SK-N-SH (cell line): ENCODE measurements at regions not wholly inside any gene's neighbourhood (a gene's known extent, or its start where the extent isn't known, plus 50 kb on each side); places are given as distances from the start of the nearest gene placed in this dataset.

Source experiments
- CTCF ChIA-PET: fragments of 300-600, 350-600 bp; formaldehyde crosslinking; extraction: SDS; loops from one replicate; lab custom pipeline; 2021; lab: Yijun Ruan, JAX
- POLR2A ChIA-PET: fragments of 350-600 bp; sonication (Branson Sonifier 250); formaldehyde crosslinking; extraction: SDS; loops from one replicate; lab custom pipeline; 2020; ENCODE audit warnings: antibody characterized with exemption, inconsistent platforms; lab: Yijun Ruan, JAX
- DNase-seq: peaks from one replicate; pipeline ENCODE4 v3.0.0; 2012
- H2AFZ ChIP-seq: fragments of 200-600 bp; sonication (generic); 2 replicates; pipeline ENCODE4 v1.8.1; 2016; ENCODE audit warnings: antibody characterized with exemption, mild to moderate bottlenecking, low read depth
- H3F3A ChIP-seq: fragments of 200-600 bp; sonication (generic); replicated peaks from 2 replicates; pipeline ENCODE3; 2016; ENCODE audit warnings: antibody characterized with exemption, mild to moderate bottlenecking; ENCODE audit not compliant: insufficient read depth
- H3K27ac ChIP-seq, 2 experiments: fragments of 200-500 bp in 1 of 2; fragments of 200-600 bp in 1 of 2; sonication (Bioruptor generic) in 1 of 2; sonication (generic), shearing (Covaris generic) in 1 of 2; 2 replicates each; pipeline versions ENCODE4 v1.5.1 to v1.6.1; 2014 to 2016; ENCODE audit warnings: low read depth in 2 of 2, inconsistent platforms in 1 of 2, low read length in 1 of 2, mild to moderate bottlenecking in 1 of 2, mixed read lengths in 1 of 2
- H3K27me3 ChIP-seq: fragments of 200-600 bp; sonication (generic), shearing (Covaris generic); 2 replicates; pipeline ENCODE4 v1.6.1; 2016; ENCODE audit warnings: mixed run types; ENCODE audit not compliant: insufficient read depth
- H3K36me3 ChIP-seq, 2 experiments: fragments of 200-500 bp in 1 of 2; fragments of 200-600 bp in 1 of 2; sonication (Bioruptor generic) in 1 of 2; sonication (generic) in 1 of 2; replicated peaks in 1 of 2; 2 replicates each; pipeline versions ENCODE3 to v1.5.1; 2014 to 2016; ENCODE audit warnings: low read length in 1 of 2, mild to moderate bottlenecking in 1 of 2; ENCODE audit not compliant: insufficient read depth in 2 of 2, control insufficient read depth in 1 of 2
- H3K4me1 ChIP-seq, 2 experiments: fragments of 200-500 bp in 1 of 2; fragments of 200-600 bp in 1 of 2; sonication (Bioruptor generic) in 1 of 2; sonication (generic), shearing (Covaris generic) in 1 of 2; 2 replicates each; pipeline versions ENCODE4 v1.5.1 to v1.6.1; 2014 to 2016; ENCODE audit warnings: low read depth in 1 of 2, low read length in 1 of 2, mixed run types in 1 of 2; ENCODE audit not compliant: insufficient read depth in 2 of 2, control insufficient read depth in 1 of 2
- H3K4me2 ChIP-seq: fragments of 200-600 bp; sonication (generic), shearing (Covaris generic); 2 replicates; pipeline ENCODE4 v1.6.1; 2017; ENCODE audit warnings: mixed run types
- H3K4me3 ChIP-seq, 2 experiments: fragments of 200-500 bp in 1 of 2; fragments of 200-600 bp in 1 of 2; sonication (Bioruptor generic) in 1 of 2; sonication (generic), shearing (Covaris generic) in 1 of 2; 2 replicates each; pipeline versions ENCODE4 v1.5.1 to v1.8.1; 2014 to 2016; ENCODE audit warnings: low read depth in 2 of 2, inconsistent platforms in 1 of 2, low read length in 1 of 2, mild to moderate bottlenecking in 1 of 2, mixed read lengths in 1 of 2, moderate library complexity in 1 of 2
- H3K79me2 ChIP-seq: fragments of 200-600 bp; sonication (generic); 2 replicates; pipeline ENCODE4 v1.8.1; 2017; ENCODE audit warnings: mild to moderate bottlenecking; ENCODE audit not compliant: insufficient read depth
- H3K9ac ChIP-seq: fragments of 200-600 bp; sonication (generic); 2 replicates; pipeline ENCODE4 v1.6.1; 2017; ENCODE audit warnings: mixed run types
- H3K9me2 ChIP-seq: fragments of 200-600 bp; sonication (generic); 2 replicates; pipeline ENCODE4 v1.6.1; 2017; ENCODE audit warnings: mixed run types
- H3K9me3 ChIP-seq: fragments of 200-600 bp; sonication (generic); 2 replicates; pipeline ENCODE4 v1.6.1; 2017; ENCODE audit warnings: mixed run types, mild to moderate bottlenecking, moderate library complexity
- H4K20me1 ChIP-seq: fragments of 200-600 bp; sonication (generic); 2 replicates; pipeline ENCODE4 v1.6.1; 2017; ENCODE audit warnings: mild to moderate bottlenecking, mixed run types; ENCODE audit not compliant: insufficient read depth
- ELF1 ChIP-seq: IDR thresholded peaks from 2 replicates; pipeline ENCODE4 v1.4.0; 2012
- EZH2phosphoT487 ChIP-seq: fragments of 200-600 bp; sonication (generic); IDR thresholded peaks from 2 replicates; pipeline ENCODE4 v1.6.1; 2017; ENCODE audit warnings: low read depth, mixed run types, mild to moderate bottlenecking, antibody characterized with exemption, moderate library complexity, borderline replicate concordance
- FOSL2 ChIP-seq: IDR thresholded peaks from 2 replicates; pipeline ENCODE4 v1.4.0; 2012; ENCODE audit warnings: low read depth, mild to moderate bottlenecking, moderate library complexity, borderline replicate concordance
- FOXM1 ChIP-seq: IDR thresholded peaks from 2 replicates; pipeline ENCODE4 v1.4.0; 2012; ENCODE audit warnings: low read depth, mild to moderate bottlenecking
- GABPA ChIP-seq: IDR thresholded peaks from 2 replicates; pipeline ENCODE4 v1.4.0; 2012; ENCODE audit warnings: low read depth, mild to moderate bottlenecking
- IRF3 ChIP-seq: fragments of 150-350 bp; IDR thresholded peaks from 2 replicates; pipeline ENCODE4 v1.6.1; 2016; ENCODE audit warnings: mild to moderate bottlenecking, low read depth, low read length
- MEF2A ChIP-seq: IDR thresholded peaks from 2 replicates; pipeline ENCODE4 v1.4.0; 2012; ENCODE audit warnings: low read depth, borderline replicate concordance
- MXI1 ChIP-seq: IDR thresholded peaks from 2 replicates; pipeline ENCODE4 v1.6.1; 2012; ENCODE audit warnings: mild to moderate bottlenecking, low read depth, low read length, improper control_type of control experiment
- NFIC ChIP-seq: IDR thresholded peaks from 2 replicates; pipeline ENCODE4 v1.4.0; 2012; ENCODE audit warnings: borderline replicate concordance
- RXRA ChIP-seq: IDR thresholded peaks from 2 replicates; pipeline ENCODE4 v1.4.0; 2012; ENCODE audit warnings: low read depth, mild to moderate bottlenecking, borderline replicate concordance
- SIN3A ChIP-seq: IDR thresholded peaks from 2 replicates; pipeline ENCODE4 v1.6.1; 2012; ENCODE audit warnings: low read depth, mild to moderate bottlenecking, low read length, moderate library complexity, borderline replicate concordance
- SMC3 ChIP-seq: IDR thresholded peaks from 2 replicates; pipeline ENCODE4 v1.6.1; 2012; ENCODE audit warnings: low read depth, low read length, improper control_type of control experiment
- TAF1 ChIP-seq: IDR thresholded peaks from 2 replicates; pipeline ENCODE4 v1.6.1; 2012; ENCODE audit warnings: low read depth, mild to moderate bottlenecking, low read length, moderate library complexity, borderline replicate concordance
- TCF12 ChIP-seq: IDR thresholded peaks from 2 replicates; pipeline ENCODE4 v1.4.0; 2012
- TEAD4 ChIP-seq: IDR thresholded peaks from 2 replicates; pipeline ENCODE4 v1.4.0; 2012; ENCODE audit warnings: mild to moderate bottlenecking, borderline replicate concordance; ENCODE audit not compliant: insufficient read depth
- YY1 ChIP-seq: IDR thresholded peaks from 2 replicates; pipeline ENCODE4 v1.4.0; 2012; ENCODE audit warnings: low read depth, mild to moderate bottlenecking
- WGBS: methylation state at CpG from one replicate; pipeline ENCODE4 v1.1.6; 2017; ENCODE audit warnings: low lambda C conversion rate; 5-methylcytosine and 5-hydroxymethylcytosine counted together
- TF ChIP-seq, protein P1 (sequence below): IDR thresholded peaks from 2 replicates; pipeline ENCODE4 v1.4.0; 2012; ENCODE audit warnings: low read depth, borderline replicate concordance
- TF ChIP-seq, protein P2 (sequence below): IDR thresholded peaks from 2 replicates; pipeline ENCODE4; 2012
- TF ChIP-seq, protein P3 (sequence below): fragments of 150-350 bp; IDR thresholded peaks from 2 replicates; pipeline ENCODE4 v1.6.1; 2017; ENCODE audit warnings: antibody characterized with exemption, low read length, low read depth, borderline replicate concordance

DNA sequence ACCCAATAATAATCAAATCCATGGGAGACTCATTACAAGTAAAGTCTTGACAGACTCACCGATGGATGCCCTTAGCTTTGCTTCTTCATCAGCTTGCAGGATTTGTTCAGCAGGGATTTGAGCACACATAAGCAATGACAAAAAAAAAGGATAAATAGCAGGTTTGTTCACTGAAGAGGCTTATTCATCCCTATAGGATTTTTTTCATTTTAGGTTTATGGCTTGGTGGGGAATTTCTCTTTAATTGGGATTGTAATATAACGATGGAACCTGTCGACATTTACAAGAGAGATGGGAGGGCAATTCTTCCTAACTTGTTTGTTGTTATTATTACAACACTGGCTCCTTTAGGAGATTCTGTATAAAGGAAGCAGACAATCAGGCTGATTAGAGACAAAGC is 649.1 kb upstream of the PLXNA2 start:
- peaks cover 0 to 11% of the 10 kb centered on the region in 2 experiments; a peak in 2 of 4 replicates for H3K4me1 ChIP-seq
- no peaks in the 10 kb centered on the region for H4K20me1 ChIP-seq
- TF ChIP-seq, protein P1, sequence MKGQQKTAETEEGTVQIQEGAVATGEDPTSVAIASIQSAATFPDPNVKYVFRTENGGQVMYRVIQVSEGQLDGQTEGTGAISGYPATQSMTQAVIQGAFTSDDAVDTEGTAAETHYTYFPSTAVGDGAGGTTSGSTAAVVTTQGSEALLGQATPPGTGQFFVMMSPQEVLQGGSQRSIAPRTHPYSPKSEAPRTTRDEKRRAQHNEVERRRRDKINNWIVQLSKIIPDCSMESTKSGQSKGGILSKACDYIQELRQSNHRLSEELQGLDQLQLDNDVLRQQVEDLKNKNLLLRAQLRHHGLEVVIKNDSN: no peak
- TF ChIP-seq ELF1 (no peak), FOSL2 (no peak), FOXM1 (no peak), SIN3A (no peak), TCF12 (no peak), GABPA (no peak)
- H3K9me2 ChIP-seq: no peaks in the 10 kb centered on the region
- no peak overlapping the region for H3K4me2 ChIP-seq
- 79% methylated on average over 3 of the region's 3 CpGs for WGBS
- H3K27ac ChIP-seq: no peak overlapping the region
- no peak for DNase-seq
- no peaks in the 10 kb centered on the region for H3F3A ChIP-seq
- H3K4me3 ChIP-seq: no peak overlapping the region
- H3K79me2 ChIP-seq: no peaks in the 10 kb centered on the region
- H3K9ac ChIP-seq: no peak overlapping the region
- ChIA-PET POLR2A (no interaction called here), CTCF (no interaction called here)
- H3K9me3 ChIP-seq: no peaks in the 10 kb centered on the region
- H3K36me3 ChIP-seq: no peaks in the 10 kb centered on the region
- H2AFZ ChIP-seq: no peak overlapping the region
- H3K27me3 ChIP-seq: no peaks in the 10 kb centered on the region

- no peaks in the 10 kb centered on the region for H3K9me3 ChIP-seq
- H3K4me3 ChIP-seq: no peak overlapping the region
- H3F3A ChIP-seq: no peaks in the 10 kb centered on the region
- peak overlapping the region in 1 of 2 experiments; percentile 35; a peak in 1 of 4 replicates for H3K27ac ChIP-seq
- no peak overlapping the region for H3K4me2 ChIP-seq
- H3K9me2 ChIP-seq: no peaks in the 10 kb centered on the region
- H3K36me3 ChIP-seq: no peaks in the 10 kb centered on the region
- TF ChIP-seq SMC3 (no peak), YY1 (no peak), EZH2phosphoT487 (no peak)
- ChIA-PET CTCF (no interaction called here), POLR2A (no interaction called here)
- no peak overlapping the region for H3K9ac ChIP-seq
- no peaks in the 10 kb centered on the region for H4K20me1 ChIP-seq
- no peak for DNase-seq
- H3K79me2 ChIP-seq: no peaks in the 10 kb centered on the region
- H3K27me3 ChIP-seq: no peaks in the 10 kb centered on the region
- no peak overlapping the region for H2AFZ ChIP-seq
- WGBS: 59% methylated on average over 1 of the region's 1 CpG
- peaks cover 0 to 11% of the 10 kb centered on the region in 2 experiments; a peak in 2 of 4 replicates for H3K4me1 ChIP-seq
These were observed 651.0 kb upstream of the PLXNA2 start for GRCh38 chr1:208895181-208895580.

DNA sequence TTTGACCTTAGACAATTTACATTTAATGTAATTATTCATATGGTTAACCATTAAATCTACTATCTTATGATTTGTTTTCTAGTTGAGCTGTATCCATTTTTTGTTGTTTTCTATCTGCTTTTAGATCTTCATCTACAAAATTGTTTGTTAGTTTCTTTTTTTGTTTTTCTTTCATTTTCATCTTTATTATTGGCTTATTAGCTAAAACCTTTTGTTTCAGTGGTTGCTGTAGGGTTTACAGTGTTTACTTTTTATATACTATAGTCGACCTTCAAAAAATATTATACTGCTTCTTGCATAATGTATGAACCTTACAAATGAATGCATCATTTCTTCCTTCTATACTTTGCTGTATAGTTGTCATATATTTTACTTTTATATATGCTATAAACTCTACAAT is 651.6 kb upstream of the PLXNA2 start:
- WGBS: 58% methylated on average over 1 of the region's 1 CpG
- Histone ChIP-seq H4K20me1 (no peaks in the 10 kb centered on the region), H3K9me2 (no peaks in the 10 kb centered on the region), H3K27ac (no peak overlapping the region), H3K4me2 (no peak overlapping the region), H3K4me3 (no peak overlapping the region), H3K9ac (no peak overlapping the region), H3K36me3 (no peaks in the 10 kb centered on the region), H3K4me1 (peaks cover 0 to 11% of the 10 kb centered on the region in 2 experiments; a peak in 2 of 4 replicates), H3K27me3 (no peaks in the 10 kb centered on the region), H3K79me2 (no peaks in the 10 kb centered on the region), H3K9me3 (no peaks in the 10 kb centered on the region), H3F3A (no peaks in the 10 kb centered on the region), H2AFZ (no peak overlapping the region)
- no peak for DNase-seq
- CTCF ChIA-PET: no interaction called here
- POLR2A ChIA-PET: no interaction called here
- TF ChIP-seq RXRA: no peak
- no peak for TF ChIP-seq MXI1
- no peak for TF ChIP-seq TAF1
- TF ChIP-seq TEAD4: no peak
- TF ChIP-seq EZH2phosphoT487: no peak
- no peak for TF ChIP-seq IRF3
- TF ChIP-seq NFIC: no peak
- TF ChIP-seq, protein P2, sequence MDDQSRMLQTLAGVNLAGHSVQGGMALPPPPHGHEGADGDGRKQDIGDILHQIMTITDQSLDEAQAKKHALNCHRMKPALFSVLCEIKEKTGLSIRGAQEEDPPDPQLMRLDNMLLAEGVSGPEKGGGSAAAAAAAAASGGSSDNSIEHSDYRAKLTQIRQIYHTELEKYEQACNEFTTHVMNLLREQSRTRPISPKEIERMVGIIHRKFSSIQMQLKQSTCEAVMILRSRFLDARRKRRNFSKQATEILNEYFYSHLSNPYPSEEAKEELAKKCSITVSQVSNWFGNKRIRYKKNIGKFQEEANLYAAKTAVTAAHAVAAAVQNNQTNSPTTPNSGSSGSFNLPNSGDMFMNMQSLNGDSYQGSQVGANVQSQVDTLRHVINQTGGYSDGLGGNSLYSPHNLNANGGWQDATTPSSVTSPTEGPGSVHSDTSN: no peak
- TF ChIP-seq, protein P3, sequence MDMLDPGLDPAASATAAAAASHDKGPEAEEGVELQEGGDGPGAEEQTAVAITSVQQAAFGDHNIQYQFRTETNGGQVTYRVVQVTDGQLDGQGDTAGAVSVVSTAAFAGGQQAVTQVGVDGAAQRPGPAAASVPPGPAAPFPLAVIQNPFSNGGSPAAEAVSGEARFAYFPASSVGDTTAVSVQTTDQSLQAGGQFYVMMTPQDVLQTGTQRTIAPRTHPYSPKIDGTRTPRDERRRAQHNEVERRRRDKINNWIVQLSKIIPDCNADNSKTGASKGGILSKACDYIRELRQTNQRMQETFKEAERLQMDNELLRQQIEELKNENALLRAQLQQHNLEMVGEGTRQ: no peak
- no peak for TF ChIP-seq MEF2A
